ENCODE measurements at regions not wholly inside any gene's neighbourhood (a gene's known extent, or its start where the extent isn't known, plus 50 kb on each side); places are given as distances from the start of the nearest gene placed in this dataset.

DNA sequence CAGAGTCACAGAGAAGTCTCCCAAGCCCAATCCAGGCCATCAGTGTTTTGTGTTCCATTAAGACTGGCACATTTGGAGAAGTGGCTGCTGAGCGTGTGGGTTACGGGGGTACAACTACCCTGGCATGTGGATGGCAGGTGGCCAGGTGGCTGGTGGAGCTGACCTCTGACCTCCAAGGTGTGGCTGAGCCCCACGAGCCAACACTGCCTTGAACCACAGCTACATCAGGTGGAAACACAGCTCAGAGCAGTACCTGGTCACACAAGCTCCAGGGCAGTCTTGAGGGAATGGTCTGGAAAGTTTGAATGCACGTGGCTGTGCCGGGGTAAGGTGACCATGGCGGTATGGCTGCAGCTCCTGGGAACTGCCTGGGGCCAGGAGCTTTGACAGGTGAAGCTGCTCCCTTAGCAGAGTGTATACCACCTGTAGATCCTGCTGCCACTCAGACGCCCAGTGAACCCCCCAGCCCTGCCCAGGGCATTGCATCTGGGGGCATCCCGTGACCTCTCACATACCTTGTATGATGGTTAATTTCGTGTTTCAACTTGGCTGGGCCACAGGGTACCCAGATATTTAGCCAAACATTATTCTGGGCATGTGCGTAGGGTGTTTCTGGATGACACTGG, 207.9 kb downstream of the GADD45G start:
- DNase-seq, result no peak

GRCh38 chr9:89813482-89813881, 208.7 kb downstream of the GADD45G start:
- DNase-seq, result no peak

DNA sequence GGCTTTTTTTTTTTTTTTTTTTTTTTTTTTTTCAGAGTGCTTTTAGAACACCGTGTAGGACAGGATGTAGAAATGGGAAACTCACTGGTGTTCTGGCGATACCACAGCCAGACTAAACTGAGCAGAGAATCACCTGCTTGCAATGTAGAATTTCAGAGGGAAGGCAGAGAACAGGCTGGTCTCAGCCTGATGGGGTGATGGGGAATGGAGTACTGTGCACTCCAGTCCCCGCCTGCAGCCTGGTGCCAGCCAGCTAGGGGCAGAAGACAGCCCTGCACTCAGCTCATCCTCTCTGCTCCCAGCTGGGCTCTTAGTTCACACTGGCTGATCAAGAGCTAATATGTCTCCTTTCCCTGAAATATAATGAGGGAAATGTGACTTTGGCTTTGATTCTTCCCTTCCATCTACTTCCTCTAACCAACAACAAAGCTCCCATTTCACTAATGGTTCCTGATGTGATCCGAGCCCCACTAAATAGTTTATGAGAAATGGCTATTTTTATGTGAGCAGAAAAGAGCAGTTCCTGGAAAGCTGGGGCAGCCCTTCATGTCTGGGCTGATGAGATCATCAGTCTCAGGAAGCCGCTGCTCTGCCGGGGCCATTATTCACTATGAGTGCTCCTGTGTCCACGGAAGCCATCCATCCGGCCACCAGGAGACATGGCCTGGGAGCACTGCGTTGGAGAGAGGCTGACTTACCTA, 209.7 kb downstream of the GADD45G start:
- no peak for DNase-seq

DNA sequence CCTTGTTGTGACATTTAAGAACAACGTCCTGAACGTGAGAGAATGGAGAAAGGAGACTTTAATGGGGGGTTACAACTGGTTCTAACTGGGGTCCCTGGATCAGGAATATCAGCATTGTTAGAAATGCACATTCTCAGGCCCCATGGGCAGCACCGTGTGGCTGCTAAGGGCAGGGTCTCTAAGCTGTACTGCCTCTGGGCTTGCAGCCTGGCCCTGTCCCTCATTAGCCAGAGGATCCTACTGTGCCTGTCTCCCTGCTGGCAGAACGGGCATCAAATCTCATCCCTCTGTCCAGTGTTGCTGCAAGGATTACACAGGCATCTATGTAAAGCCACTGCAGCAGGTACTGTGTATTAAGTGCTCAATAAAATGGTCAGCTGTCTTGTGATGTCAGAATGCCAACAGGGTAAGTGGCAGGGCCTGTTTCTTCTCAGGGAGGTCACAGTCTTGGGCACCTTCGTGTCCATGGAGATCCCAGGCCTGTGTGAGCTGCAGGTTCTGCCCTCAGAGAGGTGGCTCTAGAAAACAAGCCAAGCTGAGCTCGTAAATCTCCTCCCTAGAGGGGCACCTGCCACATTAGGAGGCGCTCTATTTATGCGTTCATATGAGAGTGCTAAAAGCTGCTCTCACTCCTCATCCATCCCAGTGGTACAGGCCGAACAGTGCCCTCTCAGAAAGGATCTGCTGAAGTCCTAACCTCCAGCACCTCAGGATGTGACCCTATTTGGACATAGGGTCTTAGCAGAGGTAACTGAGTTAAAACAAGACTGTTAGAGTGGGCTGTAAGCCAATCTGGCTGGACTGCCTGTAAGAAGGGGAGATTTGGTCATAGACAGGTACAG, 210.5 kb downstream of the GADD45G start:
- no peak for DNase-seq

- no peak for DNase-seq
Observed at GRCh38 chr9:89815903-89816573, 211.2 kb downstream of the GADD45G start.

DNA sequence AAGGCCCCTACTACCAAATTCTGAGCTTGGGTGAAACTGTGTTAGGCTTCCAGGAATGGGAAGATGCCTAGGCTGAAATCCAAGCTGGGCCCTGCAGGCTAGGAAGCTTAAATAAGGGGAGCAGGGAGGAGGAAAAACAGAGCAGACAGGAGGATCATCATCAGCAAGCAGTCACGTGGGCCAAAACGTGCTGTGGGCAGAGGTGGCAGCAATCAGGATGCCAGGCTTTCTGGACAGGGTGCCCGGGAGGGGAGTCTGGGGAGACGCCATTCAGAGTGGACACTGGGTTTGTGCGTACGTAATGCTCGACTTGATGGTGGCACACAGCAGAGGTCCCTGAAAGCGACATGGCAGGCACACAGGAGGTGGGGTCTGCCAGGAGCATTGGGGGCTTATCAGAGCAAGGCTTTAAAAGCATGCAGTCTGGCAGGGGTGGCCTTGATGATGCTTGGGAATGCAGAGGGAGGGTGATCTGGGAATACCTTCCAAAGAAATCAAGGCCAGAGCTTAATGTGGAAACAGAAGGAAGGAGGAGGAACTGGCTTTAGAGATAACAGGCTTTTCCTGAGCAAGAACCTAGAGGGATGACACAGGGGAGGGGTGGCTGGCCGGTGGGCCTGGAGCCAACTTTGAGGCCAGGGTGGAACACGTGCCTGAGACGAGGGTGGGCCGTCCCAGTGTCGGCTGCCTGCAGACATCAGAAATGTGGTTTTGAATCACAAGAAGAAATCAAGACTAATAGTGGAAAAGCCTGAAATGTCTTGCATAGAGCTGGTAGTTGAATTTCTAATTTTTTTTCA, 212.5 kb downstream of the GADD45G start:
- no peak for DNase-seq

- no peak for DNase-seq
Observed at GRCh38 chr9:89820337-89820736, 215.5 kb downstream of the GADD45G start.

GRCh38 chr9:89821081-89821480, 216.3 kb downstream of the GADD45G start:
- DNase-seq, result no peak

DNA sequence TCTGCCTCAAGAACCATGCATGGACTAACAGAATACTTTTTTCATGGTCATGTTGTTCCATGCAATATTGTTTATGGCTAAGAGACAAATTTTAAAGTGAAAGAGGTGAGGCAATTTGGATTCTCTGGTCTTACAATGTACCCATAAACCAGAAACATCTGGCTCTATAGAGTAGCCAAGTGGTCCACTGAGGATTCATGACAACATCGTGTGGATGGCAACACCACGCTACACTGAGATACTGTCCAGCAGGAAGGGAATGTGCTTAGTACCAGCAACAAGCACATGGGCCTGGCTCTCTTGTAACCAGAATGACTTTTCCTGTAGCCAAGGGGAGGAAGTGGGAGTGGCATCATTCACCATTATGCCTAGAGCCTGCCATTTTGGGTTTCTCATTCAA, 218.2 kb downstream of the GADD45G start:
- no peak for DNase-seq

DNA sequence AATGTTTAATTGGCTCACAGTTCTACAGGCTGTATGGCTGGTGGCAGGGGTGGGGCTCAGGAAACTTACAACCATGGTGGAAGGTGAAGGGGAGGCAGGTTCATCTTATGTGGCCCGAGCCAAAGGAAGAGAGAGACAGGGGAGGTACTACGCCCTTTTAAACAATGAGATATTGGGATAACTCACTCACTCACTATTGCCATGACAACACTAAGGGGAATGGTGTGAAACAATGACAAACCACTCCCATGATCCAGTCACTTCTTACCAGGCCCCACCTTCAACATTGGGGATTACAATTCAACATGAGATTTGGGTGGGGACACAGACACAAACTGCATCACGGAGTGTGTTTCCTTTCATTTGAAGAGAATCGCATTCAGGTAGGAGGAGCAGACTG, 220.9 kb downstream of the GADD45G start:
- DNase-seq, result no peak

DNA sequence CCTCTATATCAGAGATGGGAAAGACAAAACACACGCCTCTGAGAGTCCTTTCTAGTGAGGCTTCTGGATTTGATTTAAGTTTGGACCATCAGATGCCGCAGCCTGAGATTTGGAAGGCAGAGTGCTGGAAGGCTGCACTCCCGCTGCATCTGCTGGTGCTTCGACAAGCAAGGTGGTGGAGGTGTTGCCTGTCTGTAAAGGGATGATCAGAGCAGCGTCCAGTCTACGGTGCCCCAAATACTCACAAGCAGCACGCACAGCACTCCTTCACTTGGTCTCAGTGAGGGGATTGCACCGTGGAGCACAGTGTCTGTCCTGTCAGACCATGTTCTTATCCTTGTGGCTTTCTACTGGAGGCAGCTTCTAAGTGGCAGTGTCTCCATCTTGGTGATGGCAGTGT, 221.4 kb downstream of the GADD45G start:
- DNase-seq, result no peak

GRCh38 chr9:89829346-89829745, 224.5 kb downstream of the GADD45G start:
- DNase-seq, result no peak

DNA sequence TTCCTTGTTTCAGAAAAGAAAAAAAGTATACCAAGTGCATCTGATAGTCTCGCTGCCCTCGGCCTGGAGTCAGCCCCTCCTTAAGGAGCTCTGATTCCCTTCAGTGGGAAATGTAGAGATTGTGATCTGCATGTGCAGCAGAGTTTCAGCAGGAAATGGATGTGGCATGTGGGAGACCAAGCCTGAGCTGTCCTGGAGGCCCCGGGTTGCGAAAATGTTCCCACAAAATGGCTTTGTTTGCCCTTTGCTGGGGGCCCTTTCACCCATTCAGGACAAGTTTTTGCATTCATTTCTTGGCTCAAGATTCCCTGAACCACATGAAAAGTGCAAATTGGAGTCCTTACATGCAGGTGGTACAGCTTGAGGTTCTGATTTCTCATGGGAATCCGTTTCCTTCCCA, 230.9 kb downstream of the GADD45G start:
- DNase-seq, result no peak

GRCh38 chr9:89837162-89837933, 232.5 kb downstream of the GADD45G start:
- no peak for DNase-seq

GRCh38 chr9:89837934-89838310, 233.1 kb downstream of the GADD45G start:
- DNase-seq, result no peak

- DNase-seq, result no peak
Observed at GRCh38 chr9:89838621-89839020, 233.8 kb downstream of the GADD45G start.

GRCh38 chr9:89839449-89839848, 234.6 kb downstream of the GADD45G start:
- no peak for DNase-seq

DNA sequence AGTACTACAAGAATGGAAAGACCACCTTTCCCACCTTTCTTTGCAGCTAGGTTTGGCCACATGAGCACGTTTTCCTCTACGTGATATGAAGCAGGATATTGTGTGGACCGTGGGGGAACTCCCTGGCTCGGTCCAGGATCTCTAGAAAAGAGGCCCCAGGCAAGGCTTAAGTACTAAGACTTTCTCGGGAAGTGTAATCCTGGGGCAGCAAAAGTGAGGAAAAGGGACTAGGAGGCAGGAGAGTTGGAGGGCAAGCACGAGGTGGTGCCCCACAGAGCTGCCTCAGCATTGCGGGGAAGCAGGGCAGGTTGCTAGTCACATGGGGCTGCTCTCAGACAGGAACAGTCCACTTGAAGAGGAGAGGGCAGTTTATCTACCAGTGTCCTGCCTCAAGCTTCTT, 235.1 kb downstream of the GADD45G start:
- DNase-seq, result no peak

DNA sequence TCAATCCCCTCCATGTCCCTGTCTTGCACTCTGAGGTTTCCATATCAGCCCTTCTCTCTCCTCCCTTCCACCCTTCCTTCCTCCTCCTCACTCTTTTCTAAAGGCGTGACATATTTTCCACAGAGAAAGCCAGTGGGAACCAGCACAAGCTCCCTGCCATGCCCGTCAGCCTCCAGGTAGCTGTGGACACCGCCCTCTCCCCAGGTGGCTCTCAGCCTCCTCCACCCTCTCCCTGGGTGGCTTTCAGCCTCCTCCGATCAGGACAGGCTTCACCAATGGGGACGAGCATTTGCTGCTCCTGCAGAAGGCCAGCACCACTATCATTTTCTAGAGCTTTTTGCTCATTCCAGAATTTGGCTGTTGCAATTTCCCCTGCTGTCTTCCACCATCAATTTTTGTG, 236.6 kb downstream of the GADD45G start:
- DNase-seq, result no peak

DNA sequence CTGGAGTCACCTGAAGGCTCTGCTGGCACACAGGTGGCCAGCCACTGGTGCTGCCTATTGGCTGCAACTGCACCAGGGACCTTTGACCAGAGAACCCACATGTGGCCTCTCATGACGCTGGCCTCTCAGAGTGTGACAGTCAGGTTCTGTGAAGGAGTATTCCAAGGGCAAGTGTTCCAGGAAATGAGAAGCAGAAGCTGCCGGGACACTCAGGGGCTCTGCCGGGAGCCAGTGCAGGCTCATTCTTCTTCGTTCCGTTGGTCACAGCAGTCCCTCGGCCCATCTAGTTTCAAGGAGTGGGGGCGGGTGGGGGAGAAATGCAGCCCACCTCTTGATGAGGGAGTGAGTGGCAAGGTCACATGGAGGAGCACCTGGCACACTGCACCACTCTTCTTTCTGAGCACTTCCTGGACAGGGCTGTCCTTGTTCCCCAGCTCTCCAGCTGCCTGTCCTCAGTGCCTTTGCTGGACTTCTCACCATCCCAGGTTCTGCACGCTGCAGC, 237.5 kb downstream of the GADD45G start:
- no peak for DNase-seq

DNA sequence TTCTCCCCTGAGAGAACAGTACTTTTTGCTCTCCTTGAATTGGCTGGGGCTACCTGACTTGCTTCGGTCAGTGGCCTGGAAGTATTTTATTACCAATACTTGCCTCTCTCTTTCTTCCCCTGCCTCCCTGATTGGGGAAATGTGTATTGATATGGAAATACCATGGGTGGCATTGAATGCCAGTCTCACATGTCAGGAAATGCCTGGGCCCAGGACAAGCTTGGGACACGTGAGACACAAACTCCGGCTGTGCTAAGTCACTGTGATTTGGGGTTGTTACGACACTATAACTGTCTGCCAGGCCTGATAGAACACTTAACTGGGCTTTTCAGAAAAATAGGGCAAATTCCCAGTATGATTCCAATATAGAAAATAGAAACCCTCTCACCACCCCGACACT, 238.3 kb downstream of the GADD45G start:
- DNase-seq, result no peak

- no peak for DNase-seq
Observed at GRCh38 chr9:89843591-89843990, 238.8 kb downstream of the GADD45G start.

All from stimulated activated naive CD4-positive, alpha-beta T cell (primary cell).